ENCODE measurements at regions not wholly inside any gene's neighbourhood (a gene's known extent, or its start where the extent isn't known, plus 50 kb on each side); places are given as distances from the start of the nearest gene placed in this dataset.
"Not testable (repeated sequence)": the region's sequence is repeated elsewhere in the genome, so short reads cannot be mapped to it uniquely, and the experiment has no call there.

DNA sequence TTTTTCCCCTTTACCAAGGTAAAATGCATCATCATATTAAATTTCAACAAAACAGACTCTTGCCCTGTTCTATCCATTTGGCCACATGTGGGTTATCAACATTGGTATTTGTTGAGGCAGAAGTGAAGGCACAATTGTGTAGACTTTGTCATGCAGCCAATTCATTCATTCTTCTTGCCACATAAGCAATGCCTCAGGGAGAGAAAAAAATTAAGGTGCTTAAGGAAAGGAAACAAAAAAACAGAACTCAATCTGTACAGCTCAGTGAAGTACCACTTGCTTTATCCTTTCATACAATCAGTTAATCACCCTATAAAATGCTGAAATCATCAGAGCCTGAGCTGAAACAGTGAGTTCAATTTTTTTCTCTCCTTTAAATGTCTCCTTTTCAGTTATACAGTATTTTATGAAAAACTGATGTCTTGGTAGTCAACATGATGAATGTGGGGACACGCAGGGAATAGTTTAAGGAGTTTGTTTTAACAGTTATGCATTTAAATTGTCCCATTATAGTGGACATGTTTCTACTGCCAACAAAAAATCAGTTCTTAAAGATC is 588.9 kb downstream of the MFSD1 start:
- no peak overlapping the region for H3K27ac ChIP-seq (ENCODE audit: low read length)
- no peaks in the 10 kb centered on the region for H3F3A ChIP-seq (ENCODE audit: insufficient read depth, low read length)
- H3K9me3 ChIP-seq (replicated peaks; ENCODE audit: insufficient read depth, low read length), result no peaks in the 10 kb centered on the region
- no peaks in the 10 kb centered on the region for H4K20me1 ChIP-seq (ENCODE audit: insufficient read depth, low read length)
- no peak for DNase-seq
- no peaks in the 10 kb centered on the region for H3K36me3 ChIP-seq (replicated peaks; ENCODE audit: insufficient read depth, low read length)
- H3K9me2 ChIP-seq (replicated peaks; ENCODE audit: insufficient read depth, low read length), result no peaks in the 10 kb centered on the region
- H3K4me1 ChIP-seq (ENCODE audit: low read length), result no peaks in the 10 kb centered on the region
- H3K4me3 ChIP-seq (ENCODE audit: low read length), result no peak overlapping the region
- no peaks in the 10 kb centered on the region for H3K27me3 ChIP-seq (replicated peaks; ENCODE audit: insufficient read depth, low read length)
- no peak overlapping the region for H3K4me2 ChIP-seq (ENCODE audit: low read depth, low read length)
- TF ChIP-seq EZH2phosphoT487 (IDR thresholded peaks at IDR 0.05; ENCODE audit: low read length) (no peak), EZH2 (optimal IDR thresholded peaks at IDR 0.05; ENCODE audit: low read depth, low read length) (no peak)
- TF ChIP-seq, protein P1, sequence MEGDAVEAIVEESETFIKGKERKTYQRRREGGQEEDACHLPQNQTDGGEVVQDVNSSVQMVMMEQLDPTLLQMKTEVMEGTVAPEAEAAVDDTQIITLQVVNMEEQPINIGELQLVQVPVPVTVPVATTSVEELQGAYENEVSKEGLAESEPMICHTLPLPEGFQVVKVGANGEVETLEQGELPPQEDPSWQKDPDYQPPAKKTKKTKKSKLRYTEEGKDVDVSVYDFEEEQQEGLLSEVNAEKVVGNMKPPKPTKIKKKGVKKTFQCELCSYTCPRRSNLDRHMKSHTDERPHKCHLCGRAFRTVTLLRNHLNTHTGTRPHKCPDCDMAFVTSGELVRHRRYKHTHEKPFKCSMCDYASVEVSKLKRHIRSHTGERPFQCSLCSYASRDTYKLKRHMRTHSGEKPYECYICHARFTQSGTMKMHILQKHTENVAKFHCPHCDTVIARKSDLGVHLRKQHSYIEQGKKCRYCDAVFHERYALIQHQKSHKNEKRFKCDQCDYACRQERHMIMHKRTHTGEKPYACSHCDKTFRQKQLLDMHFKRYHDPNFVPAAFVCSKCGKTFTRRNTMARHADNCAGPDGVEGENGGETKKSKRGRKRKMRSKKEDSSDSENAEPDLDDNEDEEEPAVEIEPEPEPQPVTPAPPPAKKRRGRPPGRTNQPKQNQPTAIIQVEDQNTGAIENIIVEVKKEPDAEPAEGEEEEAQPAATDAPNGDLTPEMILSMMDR (IDR thresholded peaks at IDR 0.05; ENCODE audit: low read length), result no peak
- no peak overlapping the region for H3K9ac ChIP-seq (ENCODE audit: low read length)
- no peak overlapping the region for H2AFZ ChIP-seq (ENCODE audit: low read length)
- no peaks in the 10 kb centered on the region for H3K79me2 ChIP-seq (ENCODE audit: low read length)

DNA sequence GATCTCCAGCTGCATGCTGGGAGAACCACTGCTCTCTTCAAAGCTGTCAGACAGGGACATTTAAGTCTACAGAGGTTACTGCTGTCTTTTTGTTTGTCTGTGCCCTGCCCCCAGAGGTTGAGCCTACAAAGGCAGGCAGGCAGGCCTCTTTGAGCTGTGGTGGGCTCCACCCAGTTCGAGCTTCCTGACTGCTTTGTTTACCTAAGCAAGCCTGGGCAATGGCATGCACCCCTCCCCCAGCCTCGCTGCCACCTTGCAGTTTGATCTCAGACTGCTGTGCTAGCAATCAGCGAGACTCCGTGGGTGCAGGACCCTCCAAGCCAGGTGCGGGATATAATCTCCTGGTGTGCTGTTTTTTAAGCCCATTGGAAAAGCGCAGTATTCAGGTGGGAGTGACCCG is 591.0 kb upstream of the IL12A start:
- H3K9me2 ChIP-seq (replicated peaks; ENCODE audit: insufficient read depth, low read length); H2AFZ ChIP-seq (ENCODE audit: low read length); H3K4me3 ChIP-seq (ENCODE audit: low read length); H4K20me1 ChIP-seq (ENCODE audit: insufficient read depth, low read length); H3K79me2 ChIP-seq (ENCODE audit: low read length); H3K27me3 ChIP-seq (replicated peaks; ENCODE audit: insufficient read depth, low read length); H3F3A ChIP-seq (ENCODE audit: insufficient read depth, low read length); H3K9me3 ChIP-seq (replicated peaks; ENCODE audit: insufficient read depth, low read length); DNase-seq; H3K4me1 ChIP-seq (ENCODE audit: low read length); H3K36me3 ChIP-seq (replicated peaks; ENCODE audit: insufficient read depth, low read length); H3K4me2 ChIP-seq (ENCODE audit: low read depth, low read length); H3K9ac ChIP-seq (ENCODE audit: low read length); H3K27ac ChIP-seq (ENCODE audit: low read length): not testable (repeated sequence)

DNA sequence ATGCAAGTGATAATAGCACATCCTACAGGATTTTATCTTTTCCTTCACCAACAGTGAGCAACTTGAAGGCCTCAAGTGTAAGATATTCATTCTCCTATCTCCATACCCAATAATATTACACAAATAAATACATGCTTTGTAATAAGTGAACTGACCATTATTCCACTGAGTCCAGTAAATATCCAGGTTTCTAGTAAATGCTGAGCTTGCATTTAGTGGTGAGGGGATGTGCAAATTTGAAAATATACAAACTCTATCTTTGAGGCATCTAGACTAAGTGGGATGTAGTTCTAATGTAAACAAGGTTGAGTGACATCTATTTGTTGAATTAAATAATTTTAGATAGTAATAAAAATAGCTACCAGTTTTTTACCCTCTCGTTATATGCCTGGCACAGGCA is 587.6 kb upstream of the IL12A start:
- H3K36me3 ChIP-seq (replicated peaks; ENCODE audit: insufficient read depth, low read length), result no peaks in the 10 kb centered on the region
- no peak overlapping the region for H3K27ac ChIP-seq (ENCODE audit: low read length)
- no peak overlapping the region for H2AFZ ChIP-seq (ENCODE audit: low read length)
- no peaks in the 10 kb centered on the region for H3K9me2 ChIP-seq (replicated peaks; ENCODE audit: insufficient read depth, low read length)
- H3K79me2 ChIP-seq (ENCODE audit: low read length), result no peaks in the 10 kb centered on the region
- TF ChIP-seq, protein P1 (IDR thresholded peaks at IDR 0.05; ENCODE audit: low read length), result no peak
- TF ChIP-seq EZH2 (optimal IDR thresholded peaks at IDR 0.05; ENCODE audit: low read depth, low read length), result no peak
- TF ChIP-seq EZH2phosphoT487 (IDR thresholded peaks at IDR 0.05; ENCODE audit: low read length), result no peak
- DNase-seq, result no peak
- H4K20me1 ChIP-seq (ENCODE audit: insufficient read depth, low read length), result no peaks in the 10 kb centered on the region
- no peaks in the 10 kb centered on the region for H3K4me1 ChIP-seq (ENCODE audit: low read length)
- H3K9ac ChIP-seq (ENCODE audit: low read length), result no peak overlapping the region
- H3K4me3 ChIP-seq (ENCODE audit: low read length), result no peak overlapping the region
- no peak overlapping the region for H3K4me2 ChIP-seq (ENCODE audit: low read depth, low read length)
- no peaks in the 10 kb centered on the region for H3F3A ChIP-seq (ENCODE audit: insufficient read depth, low read length)
- H3K27me3 ChIP-seq (replicated peaks; ENCODE audit: insufficient read depth, low read length), result no peaks in the 10 kb centered on the region
- no peaks in the 10 kb centered on the region for H3K9me3 ChIP-seq (replicated peaks; ENCODE audit: insufficient read depth, low read length)

DNA sequence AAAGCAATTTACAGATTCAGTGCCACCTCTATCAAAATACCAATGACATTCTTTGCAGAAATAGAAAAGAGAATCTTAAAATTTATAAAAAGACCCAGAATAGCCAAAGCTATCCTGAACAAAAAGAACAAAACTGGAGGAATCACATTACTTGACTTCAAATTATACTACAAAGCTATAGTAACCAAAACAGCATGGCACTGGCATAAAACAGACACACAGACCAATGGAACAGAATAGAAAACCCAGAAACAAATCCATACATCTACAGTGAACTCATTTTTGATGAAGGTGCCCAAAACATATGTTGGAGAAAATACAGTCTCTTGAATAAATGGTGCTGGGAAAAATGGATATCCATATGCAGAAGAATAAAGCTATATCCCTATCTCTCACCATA is 578.9 kb upstream of the IL12A start:
- H3K9ac ChIP-seq (ENCODE audit: low read length); H3K4me1 ChIP-seq (ENCODE audit: low read length); H4K20me1 ChIP-seq (ENCODE audit: insufficient read depth, low read length); H2AFZ ChIP-seq (ENCODE audit: low read length); H3K27me3 ChIP-seq (replicated peaks; ENCODE audit: insufficient read depth, low read length); H3K79me2 ChIP-seq (ENCODE audit: low read length); H3K4me3 ChIP-seq (ENCODE audit: low read length); H3F3A ChIP-seq (ENCODE audit: insufficient read depth, low read length); H3K4me2 ChIP-seq (ENCODE audit: low read depth, low read length); H3K27ac ChIP-seq (ENCODE audit: low read length); H3K9me2 ChIP-seq (replicated peaks; ENCODE audit: insufficient read depth, low read length); H3K9me3 ChIP-seq (replicated peaks; ENCODE audit: insufficient read depth, low read length); DNase-seq; H3K36me3 ChIP-seq (replicated peaks; ENCODE audit: insufficient read depth, low read length): not testable (repeated sequence)

Data from MM.1S (cell line).